Caco-2 (cell line): ENCODE measurements at regions not wholly inside any gene's neighbourhood (a gene's known extent, or its start where the extent isn't known, plus 50 kb on each side); places are given as distances from the start of the nearest gene placed in this dataset.
A peak's percentile ranks its signal among the peaks of the same experiment; 100 is the strongest.

Experiments used
- BruUV-seq: library from RNA; stranded (reverse); fragments of 400-500 nt; replicated peaks from 2 replicates; lab custom pipeline; 2021; lab: Mats Ljungman, UMichigan
- CTCF ChIA-PET: fragments of 300-600 bp; sonication (Branson Sonifier 250); formaldehyde crosslinking; loops from one replicate; lab custom pipeline; 2022; ENCODE audit warnings: antibody characterized with exemption; lab: Charles Lee
- POLR2A ChIA-PET: fragments of 300-600 bp; sonication (Branson Sonifier 250); formaldehyde crosslinking; loops from one replicate; lab custom pipeline; 2022; ENCODE audit warnings: antibody characterized with exemption; lab: Charles Lee
- DNase-seq, 2 experiments: peaks; one replicate each; pipeline versions ENCODE4 v3.0.0 to v3.0.0-alpha.2; 2020 to 2022
- H3K27me3 ChIP-seq: replicated peaks from 2 replicates; pipeline ENCODE4 v1.6.0; 2011; ENCODE audit warnings: low read length; ENCODE audit not compliant: control insufficient read depth, insufficient read depth
- H3K36me3 ChIP-seq: 2 replicates; pipeline ENCODE4 v1.5.1; 2011; ENCODE audit warnings: low read length; ENCODE audit not compliant: control insufficient read depth, insufficient read depth
- H3K4me1 ChIP-seq: fragments of 250-450 bp; sonication (Bioruptor Pico); 2 replicates; pipeline ENCODE4 v1.5.1; 2020; ENCODE audit warnings: mild to moderate bottlenecking
- H3K4me3 ChIP-seq: 2 replicates; pipeline ENCODE4 v1.5.1; 2011; ENCODE audit warnings: low read depth, mild to moderate bottlenecking, control low read depth, low read length
- H3K9me3 ChIP-seq: fragments of 250-450 bp; sonication (Bioruptor Pico); 2 replicates; pipeline ENCODE4 v1.5.1; 2020; ENCODE audit warnings: mild to moderate bottlenecking, moderate library complexity
- H3K27ac Mint-ChIP-seq: one replicate; pipeline ENCODE4 v1.8.0; 2022; ENCODE audit warnings: mixed read lengths; ENCODE audit not compliant: unreplicated experiment
- H3K27me3 Mint-ChIP-seq: one replicate; pipeline ENCODE4 v1.8.0; 2022; ENCODE audit warnings: mixed read lengths; ENCODE audit not compliant: insufficient read depth, unreplicated experiment
- H3K36me3 Mint-ChIP-seq: one replicate; pipeline ENCODE4 v1.8.0; 2022; ENCODE audit warnings: mild to moderate bottlenecking, mixed read lengths; ENCODE audit not compliant: insufficient read depth, unreplicated experiment
- H3K4me1 Mint-ChIP-seq: one replicate; pipeline ENCODE4 v1.8.0; 2022; ENCODE audit warnings: low read depth, mixed read lengths; ENCODE audit not compliant: unreplicated experiment
- H3K4me3 Mint-ChIP-seq: one replicate; pipeline ENCODE4 v1.8.0; 2022; ENCODE audit warnings: mild to moderate bottlenecking, moderate library complexity, mixed read lengths; ENCODE audit not compliant: unreplicated experiment
- H3K9me3 Mint-ChIP-seq: one replicate; pipeline ENCODE4 v1.8.0; 2022; ENCODE audit warnings: mixed read lengths; ENCODE audit not compliant: unreplicated experiment
- intact Hi-C: fragments of 100-400 bp; cut with micrococcal nuclease; formaldehyde crosslinking; loops from one replicate; pipeline ENCODE4 v1.10.0; 2022; ENCODE audit not compliant: unreplicated experiment
- TF ChIP-seq, protein P1 (sequence below), 2 experiments: fragments of 200-600 bp in 1 of 2; IDR thresholded peaks; 1 replicate in 1 of 2; 2 replicates in 1 of 2; pipeline versions ENCODE4 v1.5.1 to v1.8.0; 2011 to 2022; ENCODE audit warnings: antibody characterized with exemption in 1 of 2, control low read depth in 1 of 2, inconsistent platforms in 1 of 2, low read depth in 1 of 2, low read length in 1 of 2, mild to moderate bottlenecking in 1 of 2, moderate library complexity in 1 of 2; ENCODE audit not compliant: insufficient read depth in 1 of 2, severe bottlenecking in 1 of 2, unreplicated experiment in 1 of 2

DNA sequence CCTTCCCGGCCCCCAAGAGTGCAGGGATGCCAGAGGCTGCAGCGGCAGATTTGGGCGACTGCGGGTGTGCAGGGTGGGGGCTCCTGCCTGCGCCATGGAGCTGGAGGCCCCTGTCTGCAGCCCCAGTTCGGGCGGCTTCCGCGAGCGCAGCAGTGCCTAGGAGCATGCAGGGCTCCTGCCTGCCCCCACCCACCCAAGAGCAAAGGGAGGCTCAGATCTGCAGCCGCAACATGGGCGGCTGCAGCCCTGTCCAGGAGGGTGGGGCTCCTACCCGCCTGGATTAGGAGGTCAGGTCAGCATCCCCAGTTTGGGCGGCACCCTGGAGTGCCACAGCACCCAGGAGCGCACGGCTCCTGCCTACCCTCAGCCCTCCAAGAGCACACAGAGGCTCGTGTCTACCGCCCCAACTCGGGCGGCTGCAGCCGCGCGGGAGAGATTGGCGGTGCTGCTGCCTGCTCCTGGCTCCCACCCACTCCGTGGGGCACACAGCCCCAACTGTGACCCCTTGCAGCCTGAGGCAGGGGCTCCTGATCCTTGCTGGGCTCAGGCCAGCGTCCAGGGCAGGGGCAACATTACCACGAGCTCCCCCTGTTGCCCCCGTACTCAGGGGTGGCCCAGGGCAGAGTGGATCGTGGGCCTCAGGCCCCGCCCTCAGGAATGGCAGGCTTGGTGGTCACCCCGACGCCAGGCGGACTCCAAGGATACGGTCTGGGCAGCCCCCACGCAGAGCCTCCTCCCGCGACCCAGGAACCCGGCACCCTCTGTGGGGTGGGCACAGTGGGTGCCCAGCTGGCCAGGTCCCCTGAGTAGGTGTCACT, 55.5 kb upstream of the UNC93A start:
- no peak for DNase-seq
- ChIA-PET CTCF (no interaction called here), POLR2A (no interaction called here)
- H3K27me3 Mint-ChIP-seq = no peaks in the 10 kb centered on the region
- TF ChIP-seq, protein P1, sequence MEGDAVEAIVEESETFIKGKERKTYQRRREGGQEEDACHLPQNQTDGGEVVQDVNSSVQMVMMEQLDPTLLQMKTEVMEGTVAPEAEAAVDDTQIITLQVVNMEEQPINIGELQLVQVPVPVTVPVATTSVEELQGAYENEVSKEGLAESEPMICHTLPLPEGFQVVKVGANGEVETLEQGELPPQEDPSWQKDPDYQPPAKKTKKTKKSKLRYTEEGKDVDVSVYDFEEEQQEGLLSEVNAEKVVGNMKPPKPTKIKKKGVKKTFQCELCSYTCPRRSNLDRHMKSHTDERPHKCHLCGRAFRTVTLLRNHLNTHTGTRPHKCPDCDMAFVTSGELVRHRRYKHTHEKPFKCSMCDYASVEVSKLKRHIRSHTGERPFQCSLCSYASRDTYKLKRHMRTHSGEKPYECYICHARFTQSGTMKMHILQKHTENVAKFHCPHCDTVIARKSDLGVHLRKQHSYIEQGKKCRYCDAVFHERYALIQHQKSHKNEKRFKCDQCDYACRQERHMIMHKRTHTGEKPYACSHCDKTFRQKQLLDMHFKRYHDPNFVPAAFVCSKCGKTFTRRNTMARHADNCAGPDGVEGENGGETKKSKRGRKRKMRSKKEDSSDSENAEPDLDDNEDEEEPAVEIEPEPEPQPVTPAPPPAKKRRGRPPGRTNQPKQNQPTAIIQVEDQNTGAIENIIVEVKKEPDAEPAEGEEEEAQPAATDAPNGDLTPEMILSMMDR (IDR thresholded peaks at IDR 0.05; ENCODE audit: insufficient read depth in 1 of 2, low read depth in 1 of 2, low read length in 1 of 2, severe bottlenecking in 1 of 2, unreplicated experiment in 1 of 2) = no peak
- H3K27me3 ChIP-seq = no peaks in the 10 kb centered on the region
- H3K36me3 ChIP-seq = no peaks in the 10 kb centered on the region
- H3K9me3 ChIP-seq = no peaks in the 10 kb centered on the region
- H3K9me3 Mint-ChIP-seq = no peaks in the 10 kb centered on the region
- BruUV-seq = no TSS peak
- no peak overlapping the region for H3K27ac Mint-ChIP-seq
- intact Hi-C loops = no loop called here
- peaks cover 34% of the 10 kb centered on the region for H3K4me1 Mint-ChIP-seq
- H3K4me3 Mint-ChIP-seq = no peak overlapping the region
- H3K4me1 ChIP-seq = peaks cover 55% of the 10 kb centered on the region
- no peaks in the 10 kb centered on the region for H3K36me3 Mint-ChIP-seq
- no peak overlapping the region for H3K4me3 ChIP-seq

DNA sequence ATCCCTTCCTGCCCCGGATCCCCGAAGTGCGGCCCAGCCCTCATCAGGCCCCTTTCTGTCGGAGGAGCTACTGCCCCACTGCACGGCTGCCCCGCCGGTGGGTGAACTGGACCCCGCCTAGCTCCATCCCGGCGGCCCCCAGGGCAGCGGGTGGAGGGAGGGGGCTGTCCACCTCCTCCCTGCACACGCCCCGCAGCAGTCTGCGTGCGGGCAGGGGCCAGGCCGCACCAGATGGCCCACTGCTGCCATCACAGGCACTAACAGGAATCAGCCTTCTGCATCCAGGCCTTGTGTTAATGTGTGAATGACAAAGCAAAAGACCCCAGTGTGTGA, 54.9 kb upstream of the UNC93A start:
- H3K27me3 Mint-ChIP-seq = no peaks in the 10 kb centered on the region
- no TSS peak for BruUV-seq
- peaks cover 34% of the 10 kb centered on the region for H3K4me1 Mint-ChIP-seq
- Histone ChIP-seq H3K36me3 (no peaks in the 10 kb centered on the region), H3K4me3 (no peak overlapping the region), H3K27me3 (no peaks in the 10 kb centered on the region), H3K9me3 (no peaks in the 10 kb centered on the region), H3K4me1 (peaks cover 61% of the 10 kb centered on the region)
- H3K27ac Mint-ChIP-seq = no peak overlapping the region
- CTCF ChIA-PET = no interaction called here
- intact Hi-C loops = no loop called here
- DNase-seq = no peak
- POLR2A ChIA-PET = no interaction called here
- no peak overlapping the region for H3K4me3 Mint-ChIP-seq
- no peaks in the 10 kb centered on the region for H3K9me3 Mint-ChIP-seq
- no peaks in the 10 kb centered on the region for H3K36me3 Mint-ChIP-seq
- TF ChIP-seq, protein P1 (IDR thresholded peaks at IDR 0.05; ENCODE audit: insufficient read depth in 1 of 2, low read depth in 1 of 2, low read length in 1 of 2, severe bottlenecking in 1 of 2, unreplicated experiment in 1 of 2) = no peak

- Mint-ChIP-seq H3K36me3 (no peaks in the 10 kb centered on the region), H3K4me1 (peaks cover 30% of the 10 kb centered on the region), H3K9me3 (no peaks in the 10 kb centered on the region), H3K27ac (peak overlapping the region; percentile 19), H3K4me3 (no peak overlapping the region), H3K27me3 (no peaks in the 10 kb centered on the region)
- BruUV-seq = no TSS peak
- Histone ChIP-seq H3K36me3 (no peaks in the 10 kb centered on the region), H3K9me3 (no peaks in the 10 kb centered on the region), H3K27me3 (no peaks in the 10 kb centered on the region), H3K4me3 (no peak overlapping the region), H3K4me1 (peaks cover 58% of the 10 kb centered on the region)
- CTCF ChIA-PET = no interaction called here
- TF ChIP-seq, protein P1 (IDR thresholded peaks at IDR 0.05; ENCODE audit: insufficient read depth in 1 of 2, low read depth in 1 of 2, low read length in 1 of 2, severe bottlenecking in 1 of 2, unreplicated experiment in 1 of 2) = no peak
- no peak for DNase-seq
- intact Hi-C loops = loop anchor here (2.0 kb wide), 2 partner anchors 13 to 25 kb away; no protein-coding TSS in a partner anchor
- POLR2A ChIA-PET = no interaction called here
These were observed 53.5 kb upstream of the UNC93A start for GRCh38 chr6:167237438-167238145.
